Hepatocyte (in vitro differentiated cells): ENCODE measurements at regions not wholly inside any gene's neighbourhood (a gene's known extent, or its start where the extent isn't known, plus 50 kb on each side); places are given as distances from the start of the nearest gene placed in this dataset.

Source experiments
- CTCF ChIP-seq: fragments of 200-600 bp; sonication (generic); IDR thresholded peaks from 2 replicates; pipeline ENCODE4 v1.5.1; 2016; ENCODE audit warnings: antibody characterized with exemption, mild to moderate bottlenecking; ENCODE audit not compliant: poor library complexity
- EZH2phosphoT487 ChIP-seq: fragments of 200-600 bp; sonication (generic); IDR thresholded peaks from one replicate; pipeline ENCODE4 v1.6.1; 2018; ENCODE audit warnings: antibody characterized with exemption, mild to moderate bottlenecking, low read depth, moderate library complexity; ENCODE audit not compliant: unreplicated experiment, severe bottlenecking

- TF ChIP-seq CTCF (no peak), EZH2phosphoT487 (no peak)
These were observed 767.1 kb downstream of the IGSF11 start for GRCh38 chr3:118267588-118267987.
